ENCODE measurements at regions not wholly inside any gene's neighbourhood (a gene's known extent, or its start where the extent isn't known, plus 50 kb on each side); places are given as distances from the start of the nearest gene placed in this dataset.
A peak's percentile ranks its signal among the peaks of the same experiment; 100 is the strongest.

DNA sequence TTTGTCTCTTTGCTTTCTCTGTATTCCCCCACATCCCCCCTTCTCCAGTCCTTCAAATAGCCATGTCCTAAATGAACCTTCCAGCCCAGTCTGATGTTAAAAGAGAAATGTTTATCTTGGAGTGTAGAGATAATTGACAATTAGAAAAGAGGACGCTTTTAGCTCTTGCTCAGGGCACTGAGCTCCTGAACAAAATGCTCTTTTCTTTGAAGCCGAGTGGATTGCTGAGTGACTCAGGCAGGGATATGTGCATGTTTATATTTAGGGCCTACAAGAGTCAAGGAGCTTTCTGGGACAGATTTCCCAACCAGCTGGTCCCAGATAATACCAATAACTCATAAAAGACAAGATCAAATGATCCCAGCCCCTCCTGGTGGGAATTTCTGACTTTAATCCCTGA is 88.0 kb upstream of the SETBP1 start:
- Histone ChIP-seq H3K27me3 (ENCODE audit: control insufficient read depth, extremely low read depth, insufficient read depth, low read length) (no peaks in the 10 kb centered on the region), H3K4me3 (ENCODE audit: control insufficient read depth in 2 of 3, extremely low read depth in 1 of 3, insufficient read depth in 2 of 3, low read depth in 1 of 3, low read length in 3 of 3) (no peak overlapping the region), H3K79me2 (ENCODE audit: control insufficient read depth, insufficient read depth, low read length) (no peaks in the 10 kb centered on the region), H3K4me2 (ENCODE audit: control insufficient read depth, extremely low read depth, insufficient read depth, low read depth, low read length) (no peak overlapping the region), H3K27ac (ENCODE audit: control insufficient read depth, insufficient read depth, low read length) (no peak overlapping the region), H3K9me1 (ENCODE audit: control insufficient read depth, extremely low read depth, insufficient read depth, low read length) (no peaks in the 10 kb centered on the region), H3K9me3 (ENCODE audit: control insufficient read depth, low read depth, low read length) (no peaks in the 10 kb centered on the region), H3K9ac (ENCODE audit: control insufficient read depth, extremely low read depth, insufficient read depth, low read length) (no peak overlapping the region), H3K4me1 (ENCODE audit: control insufficient read depth, extremely low read depth, insufficient read depth, low read length) (peaks cover 18% of the 10 kb centered on the region), H3K36me3 (ENCODE audit: control insufficient read depth in 2 of 2, extremely low read depth in 1 of 2, insufficient read depth in 2 of 2, low read length in 2 of 2) (no peaks in the 10 kb centered on the region), H4K20me1 (ENCODE audit: control insufficient read depth, extremely low read depth, insufficient read depth, low read length) (no peaks in the 10 kb centered on the region), H2AFZ (ENCODE audit: control insufficient read depth, low read length) (no peak overlapping the region)
- FAIRE-seq, result peak; percentile 41
- no peak for DNase-seq (ENCODE audit: low read depth, low spot score)
- dilution Hi-C loops (cut with MboI; ENCODE audit: extremely low pct_ligation_motif_present, low sequenced_read_pairs), result no loop called here
- TF ChIP-seq EZH2 (IDR thresholded peaks at IDR 0.05; ENCODE audit: low read length) (no peak), CTCF (optimal IDR thresholded peaks at IDR 0.05 in 1 of 3, IDR thresholded peaks at IDR 0.05 in 1 of 3, conservative IDR thresholded peaks at IDR 0.05 in 1 of 3; ENCODE audit: extremely low read depth in 1 of 3, insufficient read depth in 2 of 3, low read length in 3 of 3) (no peak)

DNA sequence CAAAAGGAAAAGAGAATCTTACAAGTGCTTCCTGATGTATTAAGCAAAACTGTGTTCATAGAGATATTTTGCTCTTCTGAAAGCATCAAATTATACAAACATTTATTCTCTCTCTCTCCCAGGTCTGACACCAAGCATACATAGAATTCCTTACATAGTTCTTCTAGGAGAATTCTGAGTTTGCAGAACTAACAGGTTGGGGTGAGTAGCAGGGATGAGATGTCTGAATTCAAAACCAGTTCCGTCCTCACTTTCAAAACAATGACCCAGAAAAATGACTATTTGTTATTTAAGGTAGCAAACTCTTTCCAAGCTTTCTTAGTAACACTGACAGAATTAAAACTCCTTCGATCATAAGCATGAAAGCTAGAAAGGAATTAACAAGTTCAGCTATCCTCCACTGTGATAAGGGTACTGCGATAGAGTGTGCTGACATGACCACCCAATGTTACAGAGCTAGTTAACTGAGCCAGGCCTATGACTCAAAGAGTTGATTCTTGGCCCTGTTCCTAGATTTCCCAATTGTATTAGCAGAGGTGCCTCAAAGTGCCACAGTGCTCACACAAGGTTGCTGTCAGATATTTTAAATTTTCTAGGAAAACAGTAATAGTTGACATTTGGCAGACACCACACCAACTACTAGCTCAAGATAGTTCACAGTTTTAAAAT is 85.8 kb upstream of the SETBP1 start:
- Histone ChIP-seq H3K27ac (ENCODE audit: control insufficient read depth, insufficient read depth, low read length) (no peak overlapping the region), H3K9me3 (ENCODE audit: control insufficient read depth, low read depth, low read length) (no peaks in the 10 kb centered on the region), H3K27me3 (ENCODE audit: control insufficient read depth, extremely low read depth, insufficient read depth, low read length) (no peaks in the 10 kb centered on the region), H3K36me3 (ENCODE audit: control insufficient read depth in 2 of 2, extremely low read depth in 1 of 2, insufficient read depth in 2 of 2, low read length in 2 of 2) (no peaks in the 10 kb centered on the region), H2AFZ (ENCODE audit: control insufficient read depth, low read length) (no peak overlapping the region), H3K9me1 (ENCODE audit: control insufficient read depth, extremely low read depth, insufficient read depth, low read length) (no peaks in the 10 kb centered on the region), H3K4me2 (ENCODE audit: control insufficient read depth, extremely low read depth, insufficient read depth, low read depth, low read length) (no peak overlapping the region), H3K79me2 (ENCODE audit: control insufficient read depth, insufficient read depth, low read length) (no peaks in the 10 kb centered on the region), H3K9ac (ENCODE audit: control insufficient read depth, extremely low read depth, insufficient read depth, low read length) (no peak overlapping the region), H3K4me3 (ENCODE audit: control insufficient read depth in 2 of 3, extremely low read depth in 1 of 3, insufficient read depth in 2 of 3, low read depth in 1 of 3, low read length in 3 of 3) (no peak overlapping the region), H3K4me1 (ENCODE audit: control insufficient read depth, extremely low read depth, insufficient read depth, low read length) (peaks cover 12% of the 10 kb centered on the region), H4K20me1 (ENCODE audit: control insufficient read depth, extremely low read depth, insufficient read depth, low read length) (no peaks in the 10 kb centered on the region)
- TF ChIP-seq CTCF (optimal IDR thresholded peaks at IDR 0.05 in 1 of 3, IDR thresholded peaks at IDR 0.05 in 1 of 3, conservative IDR thresholded peaks at IDR 0.05 in 1 of 3; ENCODE audit: extremely low read depth in 1 of 3, insufficient read depth in 2 of 3, low read length in 3 of 3) (no peak), EZH2 (IDR thresholded peaks at IDR 0.05; ENCODE audit: low read length) (no peak)
- dilution Hi-C loops (cut with MboI; ENCODE audit: extremely low pct_ligation_motif_present, low sequenced_read_pairs), result no loop called here
- DNase-seq (ENCODE audit: low read depth, low spot score) (no peak), FAIRE-seq (peak; percentile 91)

All from keratinocyte (primary cell).